HFF-Myc (cell line): ENCODE measurements at regions not wholly inside any gene's neighbourhood (a gene's known extent, or its start where the extent isn't known, plus 50 kb on each side); places are given as distances from the start of the nearest gene placed in this dataset.

Source experiments
- DNase-seq: peaks from one replicate; pipeline ENCODE4 v3.0.0-alpha.2; 2011; ENCODE audit warnings: low read depth; ENCODE audit errors: extremely low read depth
- H3K4me3 ChIP-seq: replicated peaks from 2 replicates; pipeline ENCODE4 v1.5.1; 2011; ENCODE audit warnings: low read depth, mild to moderate bottlenecking, control low read depth, low read length
- TF ChIP-seq, protein P1 (sequence below): IDR thresholded peaks from 2 replicates; pipeline ENCODE4 v1.5.1; 2012; ENCODE audit warnings: mild to moderate bottlenecking, low read depth, low read length, control low read depth; ENCODE audit errors: missing control alignments

DNA sequence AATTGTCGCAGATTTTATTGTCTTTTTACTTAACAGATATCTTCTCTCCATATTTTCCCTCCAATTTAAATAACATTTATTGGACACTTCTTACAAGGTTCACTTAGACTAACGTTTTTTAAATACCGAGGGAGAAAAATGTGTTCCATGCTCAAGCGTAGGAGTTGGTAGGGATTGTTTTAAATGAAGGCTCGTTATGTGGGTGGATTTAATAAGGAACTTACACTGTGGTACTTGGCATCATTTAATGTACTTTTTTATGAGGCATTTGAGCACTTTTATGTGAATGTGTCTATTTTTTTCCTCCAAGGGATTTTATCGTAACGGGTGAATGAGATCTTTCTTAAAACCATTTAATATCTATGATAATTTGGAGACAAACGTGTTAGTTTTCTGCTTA lies 125.0 kb upstream of the MTHFD1L start:
- no peak overlapping the region for H3K4me3 ChIP-seq
- TF ChIP-seq, protein P1, sequence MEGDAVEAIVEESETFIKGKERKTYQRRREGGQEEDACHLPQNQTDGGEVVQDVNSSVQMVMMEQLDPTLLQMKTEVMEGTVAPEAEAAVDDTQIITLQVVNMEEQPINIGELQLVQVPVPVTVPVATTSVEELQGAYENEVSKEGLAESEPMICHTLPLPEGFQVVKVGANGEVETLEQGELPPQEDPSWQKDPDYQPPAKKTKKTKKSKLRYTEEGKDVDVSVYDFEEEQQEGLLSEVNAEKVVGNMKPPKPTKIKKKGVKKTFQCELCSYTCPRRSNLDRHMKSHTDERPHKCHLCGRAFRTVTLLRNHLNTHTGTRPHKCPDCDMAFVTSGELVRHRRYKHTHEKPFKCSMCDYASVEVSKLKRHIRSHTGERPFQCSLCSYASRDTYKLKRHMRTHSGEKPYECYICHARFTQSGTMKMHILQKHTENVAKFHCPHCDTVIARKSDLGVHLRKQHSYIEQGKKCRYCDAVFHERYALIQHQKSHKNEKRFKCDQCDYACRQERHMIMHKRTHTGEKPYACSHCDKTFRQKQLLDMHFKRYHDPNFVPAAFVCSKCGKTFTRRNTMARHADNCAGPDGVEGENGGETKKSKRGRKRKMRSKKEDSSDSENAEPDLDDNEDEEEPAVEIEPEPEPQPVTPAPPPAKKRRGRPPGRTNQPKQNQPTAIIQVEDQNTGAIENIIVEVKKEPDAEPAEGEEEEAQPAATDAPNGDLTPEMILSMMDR, result no peak
- DNase-seq, result no peak

DNA sequence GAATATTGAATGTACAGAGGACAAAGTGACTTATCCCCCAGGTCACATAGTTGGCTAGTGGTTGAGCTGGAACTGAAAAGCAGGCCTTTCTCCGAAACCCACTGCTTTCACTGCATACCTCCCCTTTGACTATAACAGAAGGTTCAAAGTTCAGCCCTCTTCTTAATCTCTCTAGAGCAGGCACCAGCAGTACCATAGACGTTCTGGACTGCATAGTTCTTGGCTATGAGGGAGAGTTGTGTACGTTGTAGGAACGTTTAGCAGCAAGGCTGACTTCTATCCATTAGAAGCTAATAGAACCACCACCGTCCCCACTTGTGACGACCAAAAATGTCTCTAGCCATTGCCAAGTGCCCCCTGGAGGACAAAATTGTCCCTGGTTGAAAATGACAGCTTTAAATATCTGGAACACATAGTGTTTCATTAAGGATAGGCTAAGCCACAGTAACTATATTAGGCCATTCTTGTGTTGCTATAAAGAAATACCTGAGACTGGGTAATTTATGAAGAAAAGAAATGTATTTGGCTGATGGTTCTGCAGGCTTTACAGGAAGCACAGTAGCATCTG lies 123.8 kb upstream of the MTHFD1L start:
- TF ChIP-seq, protein P1, result peak; percentile 34
- DNase-seq, result no peak
- no peak overlapping the region for H3K4me3 ChIP-seq

DNA sequence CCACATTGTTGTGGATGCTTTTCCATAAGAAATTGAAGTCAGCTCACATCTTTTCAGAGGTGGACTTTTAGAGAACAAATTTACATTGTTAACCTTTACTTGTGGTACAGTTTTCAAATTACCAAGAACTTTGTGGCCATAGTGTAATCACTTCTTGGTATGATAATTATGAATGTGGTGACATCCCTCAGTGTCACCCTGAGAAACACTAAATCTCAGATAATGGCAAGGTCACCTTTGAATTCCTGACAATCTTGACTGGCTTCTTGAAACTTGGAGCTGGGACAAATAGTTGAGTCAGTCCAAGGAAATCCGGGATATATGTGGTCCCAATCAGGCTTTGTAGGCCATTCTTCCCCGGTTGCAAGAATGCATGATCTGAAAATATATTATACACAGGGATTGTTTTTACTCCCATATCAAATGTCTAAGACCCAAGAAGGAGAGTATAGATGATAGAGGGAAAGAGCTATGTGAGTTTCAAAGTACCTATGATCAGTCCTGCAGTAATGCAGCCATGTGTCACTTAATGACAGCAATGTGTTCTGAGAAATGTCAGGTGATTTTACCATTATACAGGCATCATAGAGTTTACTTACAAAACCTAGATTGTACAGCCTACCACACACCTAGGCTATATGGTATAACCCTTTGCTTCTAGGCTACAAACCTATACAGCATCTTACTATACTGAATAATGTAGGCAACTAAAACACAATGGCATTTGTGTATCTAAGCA lies 120.8 kb upstream of the MTHFD1L start:
- DNase-seq, result no peak
- TF ChIP-seq, protein P1, result no peak
- H3K4me3 ChIP-seq, result no peak overlapping the region

DNA sequence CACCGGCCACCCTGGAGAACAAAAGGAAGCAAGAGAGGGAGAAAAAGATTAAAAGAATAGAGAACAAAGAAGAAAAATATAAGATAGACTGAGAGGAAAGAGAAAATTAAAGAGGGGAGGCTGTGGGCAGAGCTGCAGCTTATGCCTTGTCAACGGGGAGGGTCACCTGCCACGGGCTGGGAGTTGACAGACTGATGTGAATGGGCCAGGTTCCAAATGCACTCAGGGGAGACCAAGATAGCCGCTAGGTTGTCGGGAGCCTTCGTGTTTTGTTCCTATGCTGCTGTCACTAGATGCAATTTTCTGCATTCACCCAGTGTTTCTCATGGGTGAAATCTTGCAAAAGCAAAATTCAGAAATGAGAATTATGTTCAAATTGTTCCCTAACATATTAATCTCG lies 119.6 kb upstream of the MTHFD1L start:
- no peak for DNase-seq
- no peak overlapping the region for H3K4me3 ChIP-seq
- TF ChIP-seq, protein P1, result no peak

DNA sequence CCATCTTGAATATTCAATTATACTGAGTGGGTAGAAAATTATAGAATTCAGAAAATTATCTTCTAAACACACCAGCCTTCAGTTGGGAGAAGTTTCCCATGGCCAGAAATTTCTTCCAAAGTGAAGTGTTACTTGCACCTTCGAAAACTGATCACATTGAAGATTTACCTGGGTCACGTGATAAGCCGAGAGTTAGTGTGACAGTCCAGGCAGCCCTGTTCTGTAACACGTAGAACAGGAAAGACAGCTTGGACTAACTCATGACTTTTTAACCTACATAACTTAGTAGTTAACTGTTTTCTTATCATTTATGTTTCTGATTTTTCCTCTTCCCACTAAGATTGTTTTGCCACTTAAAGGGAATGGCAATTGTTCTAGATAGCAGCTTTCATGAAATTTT lies 118.3 kb upstream of the MTHFD1L start:
- no peak overlapping the region for H3K4me3 ChIP-seq
- TF ChIP-seq, protein P1, result no peak
- no peak for DNase-seq

DNA sequence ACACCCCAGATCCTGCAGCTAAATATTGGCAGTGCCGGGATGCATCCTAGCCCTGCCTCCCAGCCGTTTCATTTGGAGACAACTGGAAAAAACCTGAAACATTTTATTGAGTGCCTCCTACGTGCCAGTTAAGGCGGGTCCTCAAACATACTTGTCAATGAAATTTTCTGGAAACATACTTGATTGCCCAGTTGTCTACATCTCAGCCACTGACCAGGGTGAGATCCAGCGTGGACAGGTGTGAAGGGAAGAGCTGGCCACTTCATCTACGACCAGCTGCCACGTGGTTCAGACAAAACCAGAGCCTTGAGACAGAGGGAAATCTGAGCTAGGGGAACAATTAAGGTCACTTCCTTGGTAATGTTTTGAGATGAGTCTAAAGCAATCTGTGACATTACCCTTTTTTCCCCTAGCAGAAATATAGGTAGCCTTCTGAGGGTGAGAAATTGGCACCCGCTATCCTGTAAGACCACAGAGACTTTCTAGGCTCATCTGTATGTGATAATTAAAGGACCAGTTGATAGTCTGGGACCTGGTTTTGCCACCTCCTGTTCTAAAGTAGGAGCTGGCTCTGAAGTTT lies 116.3 kb upstream of the MTHFD1L start:
- TF ChIP-seq, protein P1, result no peak
- no peak overlapping the region for H3K4me3 ChIP-seq
- no peak for DNase-seq
